Esophagus squamous epithelium (tissue), 5 donors: ENCODE measurements at regions not wholly inside any gene's neighbourhood (a gene's known extent, or its start where the extent isn't known, plus 50 kb on each side); places are given as distances from the start of the nearest gene placed in this dataset.

Experiments used
- DNase-seq: peaks from one replicate; lab custom pipeline; 2025; lab: John Stamatoyannopoulos, UW
- H3K27ac ChIP-seq, 4 donors: fragments of 200-600 bp; sonication (generic); one replicate each; pipeline ENCODE4 v1.5.1; 2016 to 2019; ENCODE audit warnings: mild to moderate bottlenecking in 1 of 4
- H3K27me3 ChIP-seq, 4 donors: fragments of 200-600 bp; sonication (generic); 1 replicate in 3 of 4; 2 replicates in 1 of 4; pipeline versions ENCODE4 v1.5.1 to v1.6.0; 2017 to 2021; ENCODE audit warnings: antibody characterized with exemption in 1 of 4
- H3K36me3 ChIP-seq, 3 donors: fragments of 200-600 bp; sonication (generic); one replicate each; pipeline ENCODE4 v1.5.1; 2016 to 2019
- H3K4me1 ChIP-seq, 3 donors: fragments of 200-600 bp; sonication (generic); one replicate each; pipeline ENCODE4 v1.5.1; 2017 to 2019
- H3K4me3 ChIP-seq, 4 donors: fragments of 200-600 bp; sonication (generic); 1 replicate in 3 of 4; 2 replicates in 1 of 4; pipeline ENCODE4 v1.5.1; 2016 to 2019; ENCODE audit warnings: mild to moderate bottlenecking in 2 of 4, moderate library complexity in 1 of 4
- H3K9me3 ChIP-seq, 3 donors: fragments of 200-600 bp; sonication (generic); one replicate each; pipeline ENCODE4 v1.5.1; 2016 to 2019
- POLR2A ChIP-seq, 4 donors: fragments of 450-650 bp; IDR thresholded peaks; one replicate each; pipeline ENCODE4 v1.6.1; 2017; ENCODE audit warnings: antibody characterized with exemption in 4 of 4, mild to moderate bottlenecking in 4 of 4, moderate library complexity in 3 of 4
- WGBS, 2 donors: methylation state at CpG; one replicate each; pipeline ENCODE4 v1.1.5; 2018; 5-methylcytosine and 5-hydroxymethylcytosine counted together
- intact Hi-C: fragments of 100-400 bp; cut with DNase I; formaldehyde crosslinking; loops from one replicate; pipeline ENCODE4 v1.15.0; 2022
- TF ChIP-seq, protein P1 (sequence below), 6 experiments: fragments of 450-650 bp in 4 of 6; fragments of 200-600 bp in 2 of 6; sonication (generic) in 2 of 6; IDR thresholded peaks; one replicate each; pipeline ENCODE4 v1.5.1; 2016 to 2019; ENCODE audit warnings: antibody characterized with exemption in 6 of 6, mild to moderate bottlenecking in 4 of 6, moderate library complexity in 4 of 6
- donor health status: DM: yes; HTN: yes; CAD: no.

DNA sequence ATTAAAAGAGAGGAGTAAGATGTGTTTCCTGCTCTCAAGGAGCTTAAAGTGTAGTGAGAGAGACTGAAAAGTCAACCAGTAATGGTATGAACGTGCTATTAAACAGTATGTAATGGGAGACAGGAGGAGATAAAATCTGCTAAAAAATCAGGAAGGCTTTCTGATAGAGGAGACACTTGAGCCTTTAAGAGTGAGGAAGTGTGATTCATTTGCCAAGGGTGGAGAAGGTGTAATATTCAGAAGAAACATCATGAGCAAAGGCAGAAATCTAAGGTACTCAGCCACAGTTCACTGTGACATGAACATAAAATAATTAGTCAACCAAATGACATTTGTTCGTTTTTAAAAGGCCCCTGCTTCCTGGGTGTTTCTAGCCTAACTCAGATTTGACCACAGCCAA, 137.8 kb upstream of the SKOR2 start:
- peaks cover 0 to 6% (median 0%) of the 10 kb centered on the region in 4 donors for H3K27me3 ChIP-seq
- H3K27ac ChIP-seq = no peak overlapping the region
- intact Hi-C loops = no loop called here
- H3K4me1 ChIP-seq = no peaks in the 10 kb centered on the region
- WGBS, 2 donors = 4 to 10% methylated on average over 2 of the region's 2 CpGs
- no peak overlapping the region for H3K4me3 ChIP-seq
- no peaks in the 10 kb centered on the region for H3K9me3 ChIP-seq
- H3K36me3 ChIP-seq = no peaks in the 10 kb centered on the region
- TF ChIP-seq, protein P1, sequence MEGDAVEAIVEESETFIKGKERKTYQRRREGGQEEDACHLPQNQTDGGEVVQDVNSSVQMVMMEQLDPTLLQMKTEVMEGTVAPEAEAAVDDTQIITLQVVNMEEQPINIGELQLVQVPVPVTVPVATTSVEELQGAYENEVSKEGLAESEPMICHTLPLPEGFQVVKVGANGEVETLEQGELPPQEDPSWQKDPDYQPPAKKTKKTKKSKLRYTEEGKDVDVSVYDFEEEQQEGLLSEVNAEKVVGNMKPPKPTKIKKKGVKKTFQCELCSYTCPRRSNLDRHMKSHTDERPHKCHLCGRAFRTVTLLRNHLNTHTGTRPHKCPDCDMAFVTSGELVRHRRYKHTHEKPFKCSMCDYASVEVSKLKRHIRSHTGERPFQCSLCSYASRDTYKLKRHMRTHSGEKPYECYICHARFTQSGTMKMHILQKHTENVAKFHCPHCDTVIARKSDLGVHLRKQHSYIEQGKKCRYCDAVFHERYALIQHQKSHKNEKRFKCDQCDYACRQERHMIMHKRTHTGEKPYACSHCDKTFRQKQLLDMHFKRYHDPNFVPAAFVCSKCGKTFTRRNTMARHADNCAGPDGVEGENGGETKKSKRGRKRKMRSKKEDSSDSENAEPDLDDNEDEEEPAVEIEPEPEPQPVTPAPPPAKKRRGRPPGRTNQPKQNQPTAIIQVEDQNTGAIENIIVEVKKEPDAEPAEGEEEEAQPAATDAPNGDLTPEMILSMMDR (IDR thresholded peaks at IDR 0.05) = no peak
- no peak for TF ChIP-seq POLR2A (IDR thresholded peaks at IDR 0.05)
- no peak for DNase-seq

DNA sequence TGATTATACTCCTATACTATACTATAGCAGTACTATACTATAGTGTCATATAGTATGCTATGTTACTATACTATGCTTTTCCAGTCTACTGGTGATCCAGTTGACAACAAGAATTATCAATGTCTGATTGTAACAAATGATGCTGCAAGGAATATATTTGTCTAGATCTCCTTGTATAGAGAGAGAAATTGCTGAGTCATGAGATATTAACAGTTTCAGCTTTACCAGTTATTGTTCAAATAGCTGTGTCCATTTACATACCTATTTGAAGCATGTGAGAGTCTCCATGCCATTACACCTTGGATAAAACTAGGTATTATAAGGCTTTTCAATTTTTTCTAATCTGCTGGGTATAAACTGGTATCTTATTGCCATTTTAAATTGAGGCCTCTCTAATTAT, 136.4 kb upstream of the SKOR2 start:
- intact Hi-C loops = no loop called here
- H3K4me1 ChIP-seq = no peaks in the 10 kb centered on the region
- H3K9me3 ChIP-seq = no peaks in the 10 kb centered on the region
- TF ChIP-seq POLR2A (IDR thresholded peaks at IDR 0.05) = no peak
- TF ChIP-seq, protein P1 (IDR thresholded peaks at IDR 0.05) = no peak
- no peak overlapping the region for H3K4me3 ChIP-seq
- no peak for DNase-seq
- no peaks in the 10 kb centered on the region for H3K36me3 ChIP-seq
- peaks cover 0 to 14% (median 0%) of the 10 kb centered on the region in 4 donors for H3K27me3 ChIP-seq
- H3K27ac ChIP-seq = no peak overlapping the region

DNA sequence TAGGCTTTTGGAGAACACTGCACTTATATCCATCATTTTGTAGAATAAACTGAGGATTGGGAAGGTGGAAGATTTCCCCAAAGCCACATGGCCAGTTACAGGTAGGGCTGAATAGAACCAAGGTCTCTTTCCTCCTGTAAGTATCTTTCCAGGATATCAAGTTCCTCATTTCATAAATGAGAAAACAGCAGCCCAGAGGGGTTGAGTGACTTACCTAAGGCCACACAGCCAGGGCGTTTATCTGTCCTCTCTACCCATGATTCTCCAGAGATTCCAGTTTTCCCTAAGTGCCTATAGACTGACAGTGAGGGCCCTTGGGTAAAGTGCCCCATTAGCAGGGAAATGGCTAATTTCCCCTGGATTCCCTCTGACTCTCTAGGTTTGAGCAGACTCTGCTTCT, 132.3 kb upstream of the SKOR2 start:
- H3K9me3 ChIP-seq = no peaks in the 10 kb centered on the region
- DNase-seq = no peak
- H3K4me3 ChIP-seq = no peak overlapping the region
- WGBS, 2 donors = 38 to 50% methylated on average over 1 of the region's 1 CpG
- no peaks in the 10 kb centered on the region for H3K36me3 ChIP-seq
- intact Hi-C loops = no loop called here
- no peaks in the 10 kb centered on the region for H3K4me1 ChIP-seq
- no peak overlapping the region for H3K27ac ChIP-seq
- TF ChIP-seq POLR2A (IDR thresholded peaks at IDR 0.05) = no peak
- TF ChIP-seq, protein P1 (IDR thresholded peaks at IDR 0.05) = no peak
- peaks cover 0 to 24% (median 0%) of the 10 kb centered on the region in 4 donors for H3K27me3 ChIP-seq

DNA sequence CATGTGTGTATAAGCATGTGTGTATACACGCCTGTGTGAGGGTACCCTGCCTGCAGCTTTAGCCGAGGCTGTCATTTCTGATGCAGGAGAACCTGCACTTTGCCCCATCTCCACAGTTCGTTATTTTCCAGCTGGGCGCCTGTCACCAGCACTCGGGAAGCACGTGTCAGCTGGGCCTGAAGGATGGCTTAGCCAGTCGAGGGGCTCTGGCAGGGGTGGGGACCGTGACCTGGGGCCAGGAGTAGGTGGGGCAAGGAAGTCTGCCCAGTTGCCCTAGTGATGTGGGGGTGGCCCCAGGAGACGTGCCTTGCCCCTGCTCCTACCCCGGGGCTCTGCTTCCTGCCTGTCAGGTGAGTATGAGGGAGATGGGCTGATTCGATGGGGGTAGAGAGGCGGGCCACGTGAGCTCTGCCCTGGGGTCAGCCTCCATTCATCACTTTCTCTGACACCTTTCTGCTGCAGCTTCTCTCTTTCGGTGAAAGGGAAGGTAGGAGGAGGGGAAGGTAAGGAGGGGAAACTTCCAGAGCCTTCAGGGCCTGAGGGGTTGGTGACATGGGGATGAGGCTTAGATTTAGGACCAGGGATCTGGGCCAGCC, 130.6 kb upstream of the SKOR2 start:
- Histone ChIP-seq H3K4me3 (no peak overlapping the region), H3K27ac (no peak overlapping the region), H3K4me1 (no peaks in the 10 kb centered on the region), H3K9me3 (no peaks in the 10 kb centered on the region), H3K36me3 (no peaks in the 10 kb centered on the region), H3K27me3 (peaks cover 0 to 24% (median 0%) of the 10 kb centered on the region in 4 donors)
- no peak for DNase-seq
- no peak for TF ChIP-seq POLR2A (IDR thresholded peaks at IDR 0.05)
- TF ChIP-seq, protein P1 (IDR thresholded peaks at IDR 0.05) = no peak
- intact Hi-C loops = no loop called here
- 3 to 25% methylated on average over 9 to 10 of the region's 14 CpGs for WGBS, 2 donors

DNA sequence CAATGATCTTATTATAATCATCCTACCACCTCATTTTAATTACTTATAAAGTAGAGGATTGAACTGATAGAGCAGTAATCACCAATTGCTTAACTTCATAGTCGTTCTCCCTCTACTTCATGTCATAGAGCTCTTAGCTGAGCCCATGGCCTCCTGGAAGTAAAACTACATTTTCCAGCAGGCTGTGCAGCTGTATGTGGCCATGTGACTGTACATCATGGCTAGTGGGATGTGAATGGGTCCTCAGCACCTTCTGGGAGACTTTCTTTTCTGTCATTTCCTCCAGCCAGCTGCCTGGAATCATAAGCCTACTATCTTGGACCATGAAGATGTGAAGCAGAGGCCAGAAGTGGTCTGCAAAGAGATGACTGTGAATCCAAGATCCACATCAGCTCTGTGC, 128.7 kb upstream of the SKOR2 start:
- WGBS, 2 donors = 55 to 69% methylated on average over 1 of the region's 1 CpG

More for the DNA sequence above, 128.7 kb upstream of the SKOR2 start:
- Histone ChIP-seq H3K4me1 (no peaks in the 10 kb centered on the region), H3K27me3 (peaks cover 0 to 24% (median 0%) of the 10 kb centered on the region in 4 donors), H3K9me3 (no peaks in the 10 kb centered on the region), H3K36me3 (no peaks in the 10 kb centered on the region), H3K27ac (no peak overlapping the region), H3K4me3 (no peak overlapping the region)
- intact Hi-C loops = no loop called here
- TF ChIP-seq POLR2A (IDR thresholded peaks at IDR 0.05) = no peak
- TF ChIP-seq, protein P1 (IDR thresholded peaks at IDR 0.05) = no peak
- DNase-seq = no peak
